HUES48 (cell line): ENCODE measurements at regions not wholly inside any gene's neighbourhood (a gene's known extent, or its start where the extent isn't known, plus 50 kb on each side); places are given as distances from the start of the nearest gene placed in this dataset.
"Not testable (repeated sequence)": the region's sequence is repeated elsewhere in the genome, so short reads cannot be mapped to it uniquely, and the experiment has no call there.

Experiments used
- H3K27ac ChIP-seq: one replicate; pipeline ENCODE4 v1.7.0; 2013; ENCODE audit warnings: low read depth, low read length, inconsistent platforms
- H3K27me3 ChIP-seq: 2 replicates; pipeline ENCODE4 v1.6.1; 2013; ENCODE audit warnings: mild to moderate bottlenecking, low read length; ENCODE audit not compliant: control insufficient read depth, insufficient read depth
- H3K36me3 ChIP-seq: 2 replicates; pipeline ENCODE4 v1.6.1; 2013; ENCODE audit warnings: low read length; ENCODE audit not compliant: control insufficient read depth, insufficient read depth
- H3K4me1 ChIP-seq: 2 replicates; pipeline ENCODE4 v1.6.1; 2013; ENCODE audit warnings: mild to moderate bottlenecking, low read length; ENCODE audit not compliant: control insufficient read depth, insufficient read depth
- H3K4me3 ChIP-seq: 2 replicates; pipeline ENCODE4 v1.5.1; 2013; ENCODE audit warnings: mild to moderate bottlenecking, low read depth, low read length
- H3K9ac ChIP-seq: 2 replicates; pipeline ENCODE4 v1.6.1; 2013; ENCODE audit warnings: mild to moderate bottlenecking, low read depth, low read length, moderate library complexity
- H3K9me3 ChIP-seq: 2 replicates; pipeline ENCODE4 v1.6.1; 2013; ENCODE audit warnings: low read length; ENCODE audit not compliant: control insufficient read depth, insufficient read depth

GRCh38 chr3:168802766-168803165, 707.0 kb upstream of the GOLIM4 start:
- Histone ChIP-seq H3K27me3 (no peaks in the 10 kb centered on the region), H3K9me3 (no peaks in the 10 kb centered on the region), H3K36me3 (no peaks in the 10 kb centered on the region), H3K9ac (no peak overlapping the region), H3K4me1 (peaks cover 28% of the 10 kb centered on the region), H3K27ac (no peak overlapping the region), H3K4me3 (no peak overlapping the region)

- Histone ChIP-seq H3K9me3 (no peaks in the 10 kb centered on the region), H3K4me3 (no peak overlapping the region), H3K9ac (no peak overlapping the region), H3K27ac (no peak overlapping the region), H3K27me3 (no peaks in the 10 kb centered on the region), H3K36me3 (no peaks in the 10 kb centered on the region), H3K4me1 (peaks cover 18% of the 10 kb centered on the region)
Observed at GRCh38 chr3:168801794-168802193, 706.1 kb upstream of the GOLIM4 start.

- Histone ChIP-seq H3K4me3 (no peak overlapping the region), H3K36me3 (no peaks in the 10 kb centered on the region), H3K27me3 (no peaks in the 10 kb centered on the region), H3K9ac (no peak overlapping the region), H3K4me1 (peaks cover 14% of the 10 kb centered on the region), H3K27ac (no peak overlapping the region), H3K9me3 (no peaks in the 10 kb centered on the region)
Observed at GRCh38 chr3:168796339-168796738, 700.6 kb upstream of the GOLIM4 start.

GRCh38 chr3:168794427-168794826, 698.7 kb upstream of the GOLIM4 start:
- Histone ChIP-seq H3K9ac (no peak overlapping the region), H3K4me1 (peaks cover 14% of the 10 kb centered on the region), H3K27ac (no peak overlapping the region), H3K9me3 (no peaks in the 10 kb centered on the region), H3K4me3 (no peak overlapping the region), H3K27me3 (no peaks in the 10 kb centered on the region), H3K36me3 (no peaks in the 10 kb centered on the region)

GRCh38 chr3:168782193-168782592, 686.5 kb upstream of the GOLIM4 start:
- Histone ChIP-seq H3K9me3 (peaks cover 14% of the 10 kb centered on the region), H3K4me3 (no peak overlapping the region), H3K36me3 (no peaks in the 10 kb centered on the region), H3K4me1 (no peaks in the 10 kb centered on the region; the same call in 1 of the 2 replicates), H3K9ac (no peak overlapping the region), H3K27ac (no peak overlapping the region), H3K27me3 (no peaks in the 10 kb centered on the region)

- not testable (repeated sequence) for H3K4me3 ChIP-seq, H3K27ac ChIP-seq, H3K27me3 ChIP-seq, H3K4me1 ChIP-seq, H3K9ac ChIP-seq, H3K9me3 ChIP-seq, H3K36me3 ChIP-seq
Observed at GRCh38 chr3:168779970-168780645, 684.4 kb upstream of the GOLIM4 start.

- Histone ChIP-seq H3K9ac (no peak overlapping the region), H3K9me3 (no peaks in the 10 kb centered on the region), H3K27me3 (no peaks in the 10 kb centered on the region)
Observed at GRCh38 chr3:168753724-168754123, 658.0 kb upstream of the GOLIM4 start.

GRCh38 chr3:168752339-168752738, 656.6 kb upstream of the GOLIM4 start:
- Histone ChIP-seq H3K4me3 (no peak overlapping the region), H3K4me1 (no peaks in the 10 kb centered on the region), H3K9ac (no peak overlapping the region), H3K27ac (no peak overlapping the region), H3K9me3 (no peaks in the 10 kb centered on the region), H3K27me3 (no peaks in the 10 kb centered on the region), H3K36me3 (no peaks in the 10 kb centered on the region)

More at GRCh38 chr3:168753724-168754123, 658.0 kb upstream of the GOLIM4 start:
- H3K36me3 ChIP-seq, result no peaks in the 10 kb centered on the region
- no peak overlapping the region for H3K27ac ChIP-seq
- no peak overlapping the region for H3K4me3 ChIP-seq
- no peaks in the 10 kb centered on the region for H3K4me1 ChIP-seq

GRCh38 chr3:168747697-168748096, 652.0 kb upstream of the GOLIM4 start:
- Histone ChIP-seq H3K9me3 (no peaks in the 10 kb centered on the region), H3K4me1 (no peaks in the 10 kb centered on the region), H3K27ac (no peak overlapping the region), H3K27me3 (no peaks in the 10 kb centered on the region), H3K4me3 (no peak overlapping the region), H3K9ac (no peak overlapping the region), H3K36me3 (no peaks in the 10 kb centered on the region)

- Histone ChIP-seq H3K4me1 (peaks cover 6% of the 10 kb centered on the region; the same call in 1 of the 2 replicates), H3K9me3 (peaks cover 3% of the 10 kb centered on the region; the same call in 1 of the 2 replicates), H3K27ac (no peak overlapping the region), H3K9ac (no peak overlapping the region), H3K27me3 (no peaks in the 10 kb centered on the region), H3K4me3 (no peak overlapping the region), H3K36me3 (no peaks in the 10 kb centered on the region)
Observed at GRCh38 chr3:168738527-168739325, 643.0 kb upstream of the GOLIM4 start.

- peaks cover 3% of the 10 kb centered on the region; the same call in 1 of the 2 replicates for H3K9me3 ChIP-seq
- H3K9ac ChIP-seq, result no peak overlapping the region
- H3K4me3 ChIP-seq, result no peak overlapping the region
- H3K4me1 ChIP-seq, result peaks cover 6% of the 10 kb centered on the region; the same call in 1 of the 2 replicates
- no peak overlapping the region for H3K27ac ChIP-seq
- H3K36me3 ChIP-seq, result no peaks in the 10 kb centered on the region
- no peaks in the 10 kb centered on the region for H3K27me3 ChIP-seq
Observed at GRCh38 chr3:168736202-168736601, 640.5 kb upstream of the GOLIM4 start.
